Aorta (tissue), 5 donors: ENCODE measurements at regions not wholly inside any gene's neighbourhood (a gene's known extent, or its start where the extent isn't known, plus 50 kb on each side); places are given as distances from the start of the nearest gene placed in this dataset.

ENCODE experiments used
- ATAC-seq: fragments of 200-7000 bp; cut with Tn5 transposase; one replicate; pipeline ENCODE4 v1.9.1; 2022; ENCODE audit warnings: moderate library complexity; ENCODE audit not compliant: low FRiP score
- DNase-seq, 2 donors: peaks; one replicate each; pipeline ENCODE4 v3.0.0-alpha.2; 2020
- H3K27ac ChIP-seq, 2 donors: one replicate each; pipeline ENCODE4 v1.5.1; 2013; ENCODE audit warnings: low read length in 2 of 2, mild to moderate bottlenecking in 2 of 2, moderate library complexity in 2 of 2, control low read depth in 1 of 2, inconsistent platforms in 1 of 2, low read depth in 1 of 2
- H3K27me3 ChIP-seq, 2 donors: one replicate each; pipeline ENCODE4 v1.6.1; 2013; ENCODE audit warnings: control low read depth in 1 of 2, low read length in 1 of 2, mild to moderate bottlenecking in 1 of 2, moderate library complexity in 1 of 2; ENCODE audit not compliant: insufficient read depth in 2 of 2, control insufficient read depth in 1 of 2
- H3K36me3 ChIP-seq, 2 donors: one replicate each; pipeline ENCODE4 v1.6.1; 2013; ENCODE audit warnings: control low read depth in 1 of 2, low read length in 1 of 2, mild to moderate bottlenecking in 1 of 2; ENCODE audit not compliant: insufficient read depth in 2 of 2, control insufficient read depth in 1 of 2
- H3K4me1 ChIP-seq, 2 donors: one replicate each; pipeline ENCODE4 v1.6.1; 2013; ENCODE audit warnings: low read length in 2 of 2, control low read depth in 1 of 2, mild to moderate bottlenecking in 1 of 2, moderate library complexity in 1 of 2; ENCODE audit not compliant: insufficient read depth in 2 of 2, control insufficient read depth in 1 of 2
- H3K4me3 ChIP-seq, 2 donors: one replicate each; pipeline ENCODE4 v1.5.1; 2013; ENCODE audit warnings: low read length in 2 of 2, control low read depth in 1 of 2, mild to moderate bottlenecking in 1 of 2
- H3K9me3 ChIP-seq: one replicate; pipeline ENCODE4 v1.6.1; 2013; ENCODE audit warnings: mild to moderate bottlenecking, low read length; ENCODE audit not compliant: control insufficient read depth
- WGBS, 2 donors: extraction: QIAGEN DNeasy Blood & Tissue Kit; methylation state at CpG; one replicate each; pipeline ENCODE4 v1.1.7; 2013; 5-methylcytosine and 5-hydroxymethylcytosine counted together
- intact Hi-C, 2 donors: fragments of 100-400 bp; cut with DNase I; formaldehyde crosslinking; loops; one replicate each; pipeline versions ENCODE4 v1.14.2 to v1.15.0; 2022
- donor health status: healthy with polysubstance abuse.
- donor health status: Bipolar disorder and iron deficiency.
- donor health status: DM: no; HTN: no; CAD: no.
- donor health status: DM: no; HTN: no; CAD: no.
- donor health status: DM: yes; HTN: yes; CAD: no.

DNA sequence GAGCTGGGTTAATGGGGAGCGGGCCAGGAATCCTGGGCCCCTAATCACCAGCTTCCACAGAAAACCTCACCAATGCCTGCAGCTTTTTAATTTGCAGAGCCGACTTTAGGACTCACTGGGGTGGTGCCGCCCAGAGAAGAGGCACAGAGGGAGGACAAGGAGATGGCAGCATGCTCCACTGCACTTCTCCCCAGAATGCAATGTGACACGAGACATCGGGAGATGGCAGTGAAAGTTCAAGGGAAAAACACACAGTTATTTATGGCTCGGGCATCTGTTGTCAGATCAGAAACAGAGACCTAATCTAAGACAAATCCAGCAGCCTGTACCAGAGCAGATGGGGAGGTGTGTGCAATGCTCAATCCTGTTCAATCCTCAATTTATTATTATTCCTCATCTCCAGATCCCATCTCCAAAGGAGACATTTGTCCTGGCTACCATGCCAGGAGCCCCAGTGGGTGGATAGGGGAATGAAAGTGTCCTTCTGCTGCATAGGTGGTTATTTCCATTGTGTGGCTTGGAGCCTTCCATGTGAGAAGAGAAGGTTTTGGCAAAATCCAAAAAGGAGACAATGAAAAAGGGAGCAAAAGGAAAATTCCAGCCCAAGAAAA lies 250.0 kb downstream of the NXPE2 start:
- no peak for DNase-seq
- Histone ChIP-seq H3K4me1 (no peaks in the 10 kb centered on the region), H3K9me3 (no peaks in the 10 kb centered on the region), H3K27ac (no peak overlapping the region), H3K36me3 (no peaks in the 10 kb centered on the region), H3K27me3 (no peaks in the 10 kb centered on the region), H3K4me3 (no peak overlapping the region)
- no peak for ATAC-seq
- WGBS, 2 donors = 65 to 66% methylated on average over 6 of the region's 6 CpGs
- intact Hi-C loops = no loop called here

DNA sequence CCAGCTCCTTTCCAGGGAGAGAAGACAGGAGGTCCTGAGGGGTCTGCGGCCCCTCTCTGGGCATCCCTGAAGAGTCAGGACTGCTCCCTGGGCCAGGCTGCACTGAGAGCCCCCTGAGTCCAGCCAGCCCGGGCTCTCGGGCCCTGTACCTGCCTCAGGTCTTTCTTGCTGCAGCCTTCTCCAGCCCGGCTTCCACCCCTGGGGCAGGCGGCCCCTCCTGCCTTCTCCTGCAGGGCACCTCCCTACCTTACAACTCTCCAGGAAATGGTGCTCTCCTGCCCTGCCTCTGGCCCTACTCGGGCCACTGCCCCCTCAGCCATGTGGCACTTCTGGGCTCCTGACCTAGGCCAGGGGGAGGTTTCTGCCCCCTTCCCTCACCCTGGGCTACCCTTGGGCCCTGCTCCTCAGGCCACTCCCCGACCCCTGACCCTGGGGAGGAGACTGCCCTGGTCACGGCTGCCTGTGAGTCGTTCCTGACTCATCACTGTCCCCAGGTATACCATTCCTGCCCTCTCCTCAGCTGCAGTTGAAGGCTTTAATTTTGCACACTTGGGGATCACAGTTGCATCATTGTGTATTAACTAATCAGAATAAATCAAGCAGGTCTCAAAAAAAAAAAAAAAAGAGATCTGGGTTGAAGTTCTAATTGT lies 251.1 kb downstream of the NXPE2 start:
- intact Hi-C loops = no loop called here
- 76 to 80% methylated on average over 9 of the region's 9 CpGs for WGBS, 2 donors
- H3K27me3 ChIP-seq = no peaks in the 10 kb centered on the region
- H3K36me3 ChIP-seq = no peaks in the 10 kb centered on the region
- no peaks in the 10 kb centered on the region for H3K4me1 ChIP-seq
- H3K27ac ChIP-seq = no peak overlapping the region
- H3K4me3 ChIP-seq = no peak overlapping the region
- H3K9me3 ChIP-seq = no peaks in the 10 kb centered on the region
- DNase-seq (no peak), ATAC-seq (no peak)

DNA sequence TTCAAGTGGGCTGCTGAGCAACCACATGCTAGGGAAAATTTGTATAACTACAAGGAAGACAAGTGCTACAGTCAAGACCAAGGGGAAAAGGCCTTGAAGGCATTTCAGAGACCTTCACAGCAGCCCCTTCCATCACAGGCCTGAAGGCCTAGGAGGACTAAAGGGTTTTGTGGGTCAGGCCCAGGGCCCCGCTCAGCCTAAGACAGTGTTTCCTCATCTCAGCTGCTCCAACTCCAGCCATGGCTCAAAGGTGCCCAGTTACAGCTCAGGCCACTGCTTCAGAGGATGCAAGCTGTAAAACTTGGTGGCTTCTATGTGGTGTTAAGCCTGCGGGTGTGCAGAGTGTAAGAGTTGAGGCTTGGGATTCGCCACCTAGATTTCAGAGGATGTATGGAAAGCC lies 260.5 kb downstream of the NXPE2 start:
- no peak overlapping the region for H3K27ac ChIP-seq
- WGBS, 2 donors = 76 to 89% methylated on average over 3 of the region's 3 CpGs
- H3K27me3 ChIP-seq = no peaks in the 10 kb centered on the region
- intact Hi-C loops = no loop called here
- no peak for DNase-seq
- no peaks in the 10 kb centered on the region for H3K36me3 ChIP-seq
- H3K9me3 ChIP-seq = peaks cover 3% of the 10 kb centered on the region
- H3K4me3 ChIP-seq = no peak overlapping the region
- H3K4me1 ChIP-seq = no peaks in the 10 kb centered on the region
- no peak for ATAC-seq

DNA sequence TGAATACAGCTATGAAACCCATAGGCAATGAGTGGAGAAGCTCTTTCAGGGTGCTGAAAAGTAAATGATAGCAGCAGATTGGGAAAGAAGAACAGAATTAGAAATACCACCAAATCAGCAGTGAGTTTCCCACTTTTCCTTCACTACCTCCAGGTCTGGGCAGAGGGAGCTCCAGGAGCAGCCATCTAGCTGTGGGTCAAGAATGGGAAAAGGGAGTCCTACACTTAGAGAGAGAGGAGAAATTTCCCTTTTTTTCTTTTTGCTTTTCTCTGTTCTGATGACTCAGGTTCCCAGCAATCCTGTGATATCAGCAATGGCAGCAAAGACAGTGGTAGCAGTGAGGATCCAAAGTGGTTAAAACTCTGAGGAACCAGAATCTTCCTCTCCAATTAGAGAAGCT lies 263.9 kb downstream of the NXPE2 start:
- no peaks in the 10 kb centered on the region for H3K36me3 ChIP-seq
- H3K27ac ChIP-seq = no peak overlapping the region
- no peak for ATAC-seq
- H3K9me3 ChIP-seq = peaks cover 2% of the 10 kb centered on the region
- no peaks in the 10 kb centered on the region for H3K27me3 ChIP-seq
- H3K4me1 ChIP-seq = no peaks in the 10 kb centered on the region
- intact Hi-C loops = no loop called here
- no peak for DNase-seq
- no peak overlapping the region for H3K4me3 ChIP-seq

DNA sequence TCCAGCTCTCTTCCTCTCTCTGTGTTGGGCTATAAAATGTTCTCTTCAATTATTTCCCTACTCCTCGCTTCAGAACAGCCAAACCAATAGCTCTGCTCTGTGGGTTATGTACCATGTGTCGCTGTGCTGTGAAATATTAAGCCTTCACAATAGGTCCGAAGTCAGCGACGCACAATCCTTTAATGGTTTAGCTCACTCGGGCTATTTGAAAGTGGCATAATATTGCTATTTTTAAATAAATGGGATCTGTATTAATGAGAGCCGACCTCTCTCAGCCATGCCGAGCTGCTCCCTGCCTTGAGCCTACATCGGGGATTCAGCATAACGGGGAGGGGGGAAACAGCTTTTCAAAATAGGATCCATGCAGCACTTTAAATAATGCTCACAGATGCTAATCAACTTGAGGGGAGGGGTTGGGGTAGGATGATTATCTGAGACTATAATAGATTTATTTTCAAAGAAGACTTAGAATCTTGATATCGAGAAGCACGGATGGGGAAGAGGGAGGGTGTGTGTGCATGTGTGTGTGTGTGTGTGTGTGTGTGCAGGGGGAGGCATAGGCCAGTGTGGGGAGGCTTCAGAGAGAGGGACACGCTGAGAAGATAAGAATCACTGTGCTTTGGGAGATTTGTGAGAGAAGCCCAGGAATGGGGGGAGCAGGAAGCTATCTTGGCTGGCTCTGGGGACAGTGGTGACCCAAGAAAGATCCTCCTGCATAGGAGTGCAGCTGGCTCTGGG lies 271.5 kb downstream of the NXPE2 start:
- intact Hi-C loops = no loop called here
- 69 to 73% methylated on average over 13 of the region's 13 CpGs for WGBS, 2 donors
- Histone ChIP-seq H3K27me3 (peaks cover 0 to 2% of the 10 kb centered on the region in 2 donors), H3K4me3 (no peak overlapping the region), H3K27ac (no peak overlapping the region), H3K36me3 (no peaks in the 10 kb centered on the region), H3K9me3 (peaks cover 2% of the 10 kb centered on the region), H3K4me1 (no peaks in the 10 kb centered on the region)
- DNase-seq = no peak
- no peak for ATAC-seq

DNA sequence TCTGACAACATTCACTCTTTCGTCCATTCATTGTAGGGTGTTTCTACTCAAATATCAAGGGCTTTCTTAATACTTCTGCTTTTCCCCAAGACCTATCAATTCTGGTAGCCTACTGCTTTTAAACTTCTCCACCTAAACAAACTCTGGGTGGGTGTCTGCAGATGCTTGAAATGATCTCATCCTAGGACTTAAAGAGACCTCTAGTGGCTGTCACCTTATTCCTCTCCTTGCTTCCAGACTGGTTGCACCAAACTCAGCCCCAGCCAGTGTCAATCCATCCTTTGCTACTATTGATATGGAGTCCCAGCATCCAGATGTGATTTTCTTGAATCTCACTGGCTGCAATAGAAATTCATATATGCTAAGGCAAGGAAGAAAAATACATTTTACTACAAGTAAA lies 274.7 kb downstream of the NXPE2 start:
- H3K36me3 ChIP-seq = no peaks in the 10 kb centered on the region
- H3K4me3 ChIP-seq = no peak overlapping the region
- intact Hi-C loops = no loop called here
- 77 to 80% methylated on average over 1 of the region's 1 CpG for WGBS, 2 donors
- ATAC-seq (no peak), DNase-seq (no peak)
- H3K9me3 ChIP-seq = peaks cover 2% of the 10 kb centered on the region
- peaks cover 0 to 2% of the 10 kb centered on the region in 2 donors for H3K27me3 ChIP-seq
- H3K27ac ChIP-seq = no peak overlapping the region
- H3K4me1 ChIP-seq = no peaks in the 10 kb centered on the region

DNA sequence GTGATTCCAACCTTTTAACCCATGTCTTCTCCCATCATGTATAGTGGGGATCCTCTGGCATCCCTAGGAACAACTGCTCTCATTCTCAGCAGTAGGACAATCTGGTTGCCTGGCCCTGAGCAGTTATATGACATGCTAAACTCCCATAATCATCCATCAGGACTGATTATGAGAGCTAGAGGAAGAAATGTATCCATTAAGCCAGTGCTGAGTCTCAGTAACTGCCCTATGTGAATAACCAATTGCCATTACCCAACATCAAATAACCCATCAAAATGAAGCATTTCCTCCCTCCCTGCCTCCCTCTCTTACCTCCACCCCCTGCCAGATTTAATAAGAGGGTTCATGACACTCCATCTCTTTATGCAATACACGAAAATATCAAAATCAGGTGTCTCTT lies 277.6 kb downstream of the NXPE2 start:
- intact Hi-C loops = no loop called here
- Histone ChIP-seq H3K27me3 (peaks cover 0 to 2% of the 10 kb centered on the region in 2 donors), H3K27ac (no peak overlapping the region), H3K36me3 (no peaks in the 10 kb centered on the region), H3K9me3 (peaks cover 2% of the 10 kb centered on the region), H3K4me1 (no peaks in the 10 kb centered on the region), H3K4me3 (no peak overlapping the region)
- ATAC-seq (no peak), DNase-seq (no peak)
- WGBS, 2 donors = 60 to 69% methylated on average over 1 of the region's 1 CpG

DNA sequence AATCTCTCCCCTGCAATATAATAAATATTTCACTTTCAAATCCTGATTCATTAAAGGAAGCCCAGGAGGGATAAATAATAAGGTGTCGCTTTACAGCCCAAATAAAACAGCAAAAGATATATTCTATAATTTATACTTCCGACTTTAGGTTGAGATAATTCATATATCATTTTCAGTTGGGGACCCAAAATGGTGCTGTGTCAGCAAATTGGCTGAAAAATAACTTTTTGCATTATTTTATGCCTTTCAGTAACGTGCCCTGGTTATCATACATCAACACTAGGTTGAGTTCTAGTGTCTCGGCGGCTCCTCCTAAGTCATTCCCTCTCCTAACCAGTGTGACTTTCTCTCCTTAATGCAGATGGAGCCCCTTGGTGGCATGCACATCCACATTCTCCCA lies 278.2 kb downstream of the NXPE2 start:
- no peaks in the 10 kb centered on the region for H3K9me3 ChIP-seq
- no peak overlapping the region for H3K27ac ChIP-seq
- H3K4me1 ChIP-seq = no peaks in the 10 kb centered on the region
- no peaks in the 10 kb centered on the region for H3K27me3 ChIP-seq
- DNase-seq (no peak), ATAC-seq (no peak)
- no peak overlapping the region for H3K4me3 ChIP-seq
- intact Hi-C loops = no loop called here
- no peaks in the 10 kb centered on the region for H3K36me3 ChIP-seq
- 35 to 48% methylated on average over 5 of the region's 5 CpGs for WGBS, 2 donors

DNA sequence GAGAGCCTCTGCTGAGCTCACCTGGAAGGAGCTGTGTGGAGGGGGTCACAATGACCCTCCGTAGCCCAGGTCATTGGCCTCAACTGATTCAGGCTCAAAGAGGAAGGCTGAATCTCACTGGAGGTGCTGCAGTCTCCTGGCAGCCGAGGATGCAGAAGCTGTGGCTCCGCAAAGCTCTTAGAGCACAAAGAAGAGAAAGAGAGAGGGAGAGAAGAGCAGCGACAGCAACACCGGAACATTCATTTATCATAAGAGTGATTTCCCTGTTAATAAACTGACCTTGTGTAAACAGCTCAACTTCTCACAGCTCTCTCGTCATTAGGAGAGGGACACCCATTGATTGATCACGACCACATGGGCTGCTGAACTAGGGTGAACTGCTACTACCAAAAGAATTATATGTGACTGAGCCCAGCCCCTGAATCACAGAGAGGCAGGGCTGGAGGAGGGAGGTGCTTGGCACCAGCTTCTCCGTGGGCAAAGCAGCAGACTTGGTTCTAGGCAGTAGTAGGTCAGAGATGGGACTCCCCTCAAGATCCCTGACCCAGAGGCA lies 281.7 kb downstream of the NXPE2 start:
- ATAC-seq = peak; percentile 14
- 28 to 30% methylated on average over 8 of the region's 8 CpGs for WGBS, 2 donors
- no peaks in the 10 kb centered on the region for H3K36me3 ChIP-seq
- DNase-seq = no peak
- no peak overlapping the region for H3K4me3 ChIP-seq
- H3K27me3 ChIP-seq = no peaks in the 10 kb centered on the region
- no peaks in the 10 kb centered on the region for H3K9me3 ChIP-seq
- intact Hi-C loops = no loop called here
- no peak overlapping the region for H3K27ac ChIP-seq
- no peaks in the 10 kb centered on the region for H3K4me1 ChIP-seq
